ENCODE measurements at regions not wholly inside any gene's neighbourhood (a gene's known extent, or its start where the extent isn't known, plus 50 kb on each side); places are given as distances from the start of the nearest gene placed in this dataset.
"Not testable (repeated sequence)": the region's sequence is repeated elsewhere in the genome, so short reads cannot be mapped to it uniquely, and the experiment has no call there.

GRCh38 chr9:82761027-82761426, 301.9 kb downstream of the RASEF start:
- no peak for DNase-seq

DNA sequence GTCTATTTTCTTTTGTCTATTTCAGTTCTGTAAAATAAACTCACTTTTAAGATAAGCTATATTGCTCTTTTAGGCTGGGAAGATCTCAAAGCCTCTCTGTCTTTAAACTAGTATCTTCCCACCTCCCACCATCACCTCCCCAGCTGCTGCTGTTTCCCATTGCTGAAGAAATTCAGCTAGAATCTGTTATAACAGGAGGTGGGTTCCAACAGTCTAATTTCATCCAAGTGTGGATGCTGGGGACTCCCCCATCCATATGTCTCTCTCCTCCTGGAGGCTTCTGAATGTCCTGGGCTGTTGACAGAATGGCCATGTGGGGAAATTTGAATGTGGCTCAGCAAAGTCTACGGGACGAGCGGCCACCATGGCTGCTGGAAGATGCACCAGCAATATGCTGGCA, 301.0 kb downstream of the RASEF start:
- DNase-seq, result no peak

GRCh38 chr9:82763656-82764055, 299.3 kb downstream of the RASEF start:
- no peak for DNase-seq

- DNase-seq, result no peak
These were observed 298.8 kb downstream of the RASEF start for GRCh38 chr9:82764061-82764668.

DNA sequence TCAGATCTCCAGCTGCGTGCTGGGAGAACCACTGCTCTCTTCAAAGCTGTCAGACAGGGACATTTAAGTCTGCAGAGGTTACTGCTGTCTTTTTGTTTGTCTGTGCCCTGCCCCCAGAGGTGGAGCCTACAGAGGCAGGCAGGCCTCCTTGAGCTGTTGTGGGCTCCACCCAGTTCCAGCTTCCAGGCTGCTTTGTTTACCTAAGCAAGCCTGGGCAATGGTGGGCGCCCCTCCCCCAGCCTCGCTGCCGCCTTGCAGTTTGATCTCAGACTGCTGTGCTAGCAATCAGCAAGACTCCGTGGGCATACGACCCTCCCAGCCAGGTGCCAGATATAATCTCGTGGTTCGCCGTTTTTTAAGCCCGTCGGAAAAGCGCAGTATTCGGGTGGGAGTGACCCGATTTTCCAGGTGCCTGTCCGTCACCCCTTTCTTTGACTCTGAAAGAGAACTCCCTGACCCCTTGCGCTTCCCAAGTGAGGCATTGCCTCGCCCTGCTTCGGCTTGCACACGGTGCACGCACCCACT, 288.2 kb downstream of the RASEF start:
- not testable (repeated sequence) for DNase-seq

- DNase-seq, result no peak
These were observed 286.4 kb downstream of the RASEF start for GRCh38 chr9:82776508-82776907.

GRCh38 chr9:82777366-82777765, 285.6 kb downstream of the RASEF start:
- no peak for DNase-seq

DNA sequence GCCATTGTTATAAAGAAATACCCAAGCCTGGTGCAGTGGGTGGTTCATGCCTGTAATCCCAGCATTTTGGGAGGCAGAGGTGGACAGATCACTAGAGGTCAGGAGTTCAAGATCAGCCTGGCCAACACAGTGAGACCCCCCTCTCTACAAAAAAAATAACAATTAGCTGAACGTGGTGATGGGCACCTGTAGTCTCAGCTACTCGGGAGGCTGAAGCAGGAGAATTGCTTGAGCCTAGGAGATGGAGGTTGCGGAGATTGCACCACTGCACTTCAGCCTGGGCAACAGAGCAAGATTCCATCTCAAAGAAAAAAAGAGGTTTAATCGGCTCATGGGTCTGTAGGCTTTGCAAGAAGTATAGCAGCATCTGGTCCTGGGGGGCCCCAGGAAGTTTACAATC, 284.0 kb downstream of the RASEF start:
- DNase-seq, result not testable (repeated sequence)

DNA sequence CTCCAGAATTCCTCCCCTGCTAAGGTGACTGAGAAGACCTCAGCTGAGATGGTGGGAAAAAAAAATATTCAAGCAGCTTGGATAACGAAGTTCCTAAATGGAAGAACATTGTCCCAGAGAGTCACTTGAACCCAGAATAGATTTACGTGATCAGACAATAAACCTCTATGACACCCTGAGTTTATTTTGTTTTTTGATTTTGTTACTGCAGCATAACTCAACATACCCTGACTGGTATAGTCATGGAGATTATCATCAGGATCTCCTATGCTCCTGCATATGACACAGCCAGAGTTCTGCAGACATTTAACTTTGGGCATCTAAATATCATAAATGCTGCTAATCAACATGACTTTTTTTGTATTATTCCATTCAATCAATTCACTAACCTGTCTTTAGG, 282.9 kb downstream of the RASEF start:
- no peak for DNase-seq

GRCh38 chr9:82781921-82782392, 281.0 kb downstream of the RASEF start:
- no peak for DNase-seq

DNA sequence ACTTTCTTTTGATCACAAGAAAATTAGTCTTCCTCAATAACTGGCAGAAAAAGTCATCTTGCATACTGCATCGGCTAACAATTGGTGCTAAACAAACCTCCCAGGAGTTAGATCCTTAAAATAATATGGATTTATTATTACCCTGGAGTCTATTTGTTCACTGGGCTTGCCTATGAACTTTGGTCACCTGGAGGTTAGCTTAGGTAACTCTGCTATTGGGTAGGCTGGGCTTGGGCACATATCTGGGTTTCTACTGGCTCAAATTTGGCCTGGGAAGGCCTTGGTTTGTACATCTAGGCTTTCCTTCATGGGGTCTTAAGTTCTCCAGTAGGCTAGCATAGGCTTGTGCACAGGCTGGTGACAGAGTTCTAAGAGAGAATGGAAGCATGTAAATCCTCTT, 279.9 kb downstream of the RASEF start:
- DNase-seq, result no peak

DNA sequence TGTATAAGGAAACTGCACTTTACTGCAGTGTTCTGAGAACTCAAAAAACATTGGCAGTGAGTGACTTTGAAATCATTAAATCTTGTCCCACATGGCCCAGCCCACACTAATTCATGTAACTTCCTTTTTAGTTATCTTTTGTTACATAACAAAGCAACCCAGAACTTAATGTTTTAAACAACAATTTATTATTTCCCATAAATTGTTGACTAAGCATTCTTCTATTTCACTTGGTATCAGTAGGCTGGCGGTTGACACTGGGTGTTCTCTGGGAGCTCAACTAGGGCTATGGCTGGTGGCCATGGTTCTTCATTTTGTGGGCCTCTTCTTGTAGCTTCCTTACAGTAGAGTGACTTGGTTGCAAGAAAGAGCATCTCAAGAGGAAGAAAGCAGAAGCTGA, 278.4 kb downstream of the RASEF start:
- DNase-seq, result no peak

- DNase-seq, result no peak
These were observed 273.7 kb downstream of the RASEF start for GRCh38 chr9:82789155-82789824.

DNA sequence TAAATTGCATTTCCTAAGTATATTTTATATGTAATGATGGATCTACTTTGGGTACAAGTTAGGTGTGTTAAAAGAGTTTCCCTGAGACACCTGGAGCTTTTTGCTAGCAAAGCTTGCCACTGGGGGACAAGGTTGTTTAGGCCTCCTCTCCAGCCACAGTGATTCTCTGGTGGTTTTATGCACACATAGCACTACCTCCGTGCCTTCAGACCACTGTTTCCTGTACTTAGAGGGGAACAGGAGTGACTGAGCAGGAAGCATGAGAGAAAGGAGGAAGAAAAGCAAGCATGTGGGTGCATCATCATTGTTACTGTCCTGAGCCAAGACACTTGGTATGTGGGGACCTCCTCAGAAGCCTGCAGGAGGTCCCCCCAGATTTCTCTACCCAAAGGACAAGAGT, 272.1 kb downstream of the RASEF start:
- DNase-seq, result no peak

GRCh38 chr9:82791692-82792091, 271.2 kb downstream of the RASEF start:
- no peak for DNase-seq

DNA sequence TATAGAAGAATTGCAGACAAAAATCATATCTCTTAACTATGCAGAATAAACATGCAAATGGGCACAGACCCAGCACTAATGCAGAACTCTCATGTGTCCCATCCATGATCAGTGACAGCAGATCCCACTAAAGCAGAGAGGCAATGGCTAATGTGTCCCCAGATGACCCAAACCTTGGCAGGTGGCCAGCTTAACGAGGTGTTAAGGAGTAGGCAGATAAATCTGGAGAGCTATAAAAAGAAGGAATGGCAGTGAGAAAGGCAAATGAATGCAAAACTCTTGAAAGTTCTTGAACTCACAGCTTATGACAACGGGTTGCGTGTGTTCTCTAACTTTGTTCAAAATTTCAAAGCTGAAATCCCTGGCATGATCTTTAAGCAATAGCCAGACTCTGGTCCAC, 265.4 kb downstream of the RASEF start:
- DNase-seq, result no peak

DNA sequence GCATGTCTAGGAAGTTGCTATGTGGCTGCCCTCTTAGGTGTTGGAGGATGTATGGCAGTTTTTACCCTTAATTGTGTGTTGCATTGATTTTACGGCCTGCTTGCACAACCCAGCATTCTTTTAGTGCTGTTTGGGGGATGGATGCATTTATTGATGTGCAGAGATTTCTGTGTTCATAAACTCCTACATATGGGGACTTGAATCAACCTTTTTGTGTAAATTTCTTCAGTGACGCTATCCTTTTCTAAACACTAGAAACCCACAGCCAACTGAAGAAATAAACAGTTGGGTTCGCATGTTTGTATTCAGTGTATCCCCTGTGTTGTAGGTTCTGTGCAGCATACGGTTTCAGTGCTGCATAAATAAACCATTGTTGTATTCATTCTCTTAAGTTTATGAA, 263.7 kb downstream of the RASEF start:
- no peak for DNase-seq

DNA sequence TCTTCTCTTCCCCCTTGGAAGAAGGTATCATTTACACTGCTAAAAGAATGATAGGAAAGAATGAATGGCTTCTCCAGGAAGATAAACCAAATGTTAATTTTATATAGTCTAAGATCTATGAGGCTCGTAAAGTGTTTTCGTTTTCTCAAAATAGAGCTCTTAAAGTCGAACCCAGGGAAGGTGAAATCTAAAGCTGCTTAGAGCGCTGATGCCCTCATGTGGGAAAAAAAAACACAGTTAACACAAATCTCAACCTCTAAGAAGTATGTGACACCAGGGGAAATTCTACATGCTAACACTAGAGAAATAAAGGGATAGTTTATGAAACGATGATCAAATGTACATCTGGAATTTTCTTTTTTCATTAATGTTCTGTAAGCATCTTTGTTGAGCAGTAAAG, 257.9 kb downstream of the RASEF start:
- no peak for DNase-seq

GRCh38 chr9:82808478-82808877, 254.5 kb downstream of the RASEF start:
- no peak for DNase-seq

DNA sequence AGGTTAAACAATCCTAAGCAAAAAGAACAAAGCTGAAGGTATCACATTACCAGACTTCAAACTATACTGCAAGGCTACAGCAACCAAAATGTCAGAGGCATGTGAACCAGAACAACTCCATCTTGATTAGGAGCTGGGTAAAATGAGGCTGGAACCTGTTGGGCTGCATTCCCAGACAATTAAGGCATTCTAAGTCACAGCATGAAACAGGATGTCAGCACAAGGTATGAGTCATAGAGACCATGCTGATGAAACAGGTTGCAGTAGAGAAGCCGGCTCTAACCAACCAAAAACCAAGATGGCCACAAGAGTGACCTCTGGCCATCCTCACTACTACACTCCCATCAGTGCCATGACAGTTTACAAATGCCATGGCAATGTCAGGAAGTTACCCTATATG, 252.0 kb downstream of the RASEF start:
- DNase-seq, result peak; percentile 71

DNA sequence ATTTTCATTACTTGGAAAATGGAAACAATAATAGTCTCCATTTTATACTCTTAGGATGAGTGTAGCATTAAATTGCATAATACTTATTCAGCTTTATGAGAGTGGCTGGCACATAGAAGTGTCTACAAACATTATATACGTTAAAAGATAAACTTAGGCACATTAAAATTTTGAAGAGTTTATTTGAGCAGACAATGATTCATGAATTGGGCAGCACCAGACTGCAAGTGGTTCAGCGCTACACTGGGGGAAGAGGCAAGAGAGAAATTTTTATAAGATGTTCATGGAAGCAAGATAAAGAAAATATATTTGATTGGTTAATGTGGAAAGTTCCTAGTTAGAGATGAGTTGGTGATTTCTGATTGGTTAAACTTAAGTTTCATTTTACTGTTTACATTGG, 243.7 kb downstream of the RASEF start:
- DNase-seq, result no peak

DNA sequence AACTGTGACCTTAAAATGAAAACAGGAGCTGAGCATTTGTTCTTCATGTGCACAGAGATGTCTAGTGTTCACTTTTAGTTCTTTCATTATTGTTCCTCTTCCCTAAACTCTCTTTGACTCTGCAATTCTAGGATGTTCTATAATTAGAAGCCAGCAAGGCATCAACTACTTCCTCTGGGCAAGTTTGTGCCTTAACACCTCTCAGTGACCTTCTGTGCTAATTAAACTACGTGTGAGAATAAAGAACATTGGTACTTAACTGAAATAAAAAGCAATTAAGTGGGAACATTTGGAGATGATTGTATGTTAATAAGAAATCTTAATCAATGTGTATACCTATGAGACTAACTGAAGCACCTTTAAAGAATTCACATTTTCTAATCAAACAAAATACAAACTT, 242.8 kb downstream of the RASEF start:
- no peak for DNase-seq

GRCh38 chr9:82829818-82830217, 233.1 kb downstream of the RASEF start:
- DNase-seq, result no peak

DNA sequence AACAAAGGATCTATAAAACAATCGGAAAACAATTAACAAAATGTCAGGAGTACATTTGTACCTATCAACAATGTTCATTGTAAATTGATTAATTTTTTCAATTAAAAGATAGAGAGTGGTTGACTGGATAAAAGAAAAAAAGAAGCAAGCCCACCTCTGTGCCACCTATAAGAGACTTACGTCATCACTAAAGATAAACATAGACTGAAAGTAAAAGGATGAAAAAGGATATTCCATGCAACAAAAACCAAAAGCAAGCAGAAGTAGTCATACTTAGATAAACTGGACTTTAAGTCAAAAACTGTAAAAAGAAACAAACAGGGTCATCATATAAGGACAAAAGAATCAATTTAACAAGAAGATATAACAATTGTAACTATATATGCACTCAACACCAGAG, 197.4 kb downstream of the RASEF start:
- no peak for DNase-seq

Measured in fibroblast of upper back skin (primary cell).